Progenitor cell of endocrine pancreas (in vitro differentiated cells): ENCODE measurements at regions not wholly inside any gene's neighbourhood (a gene's known extent, or its start where the extent isn't known, plus 50 kb on each side); places are given as distances from the start of the nearest gene placed in this dataset.

Source experiments
- DNase-seq: peaks from one replicate; pipeline ENCODE4 v3.0.0; 2021; ENCODE audit warnings: low spot score; ENCODE audit not compliant: unreplicated experiment
- H3K27ac Mint-ChIP-seq: 2 replicates; pipeline ENCODE4 v1.8.0; 2021; ENCODE audit warnings: mild to moderate bottlenecking, moderate library complexity, mixed read lengths
- H3K27me3 Mint-ChIP-seq: 2 replicates; pipeline ENCODE4 v1.8.0; 2021; ENCODE audit warnings: mixed read lengths
- H3K36me3 Mint-ChIP-seq: 2 replicates; pipeline ENCODE4 v1.8.0; 2022; ENCODE audit warnings: mixed read lengths; ENCODE audit not compliant: insufficient read depth
- H3K4me1 Mint-ChIP-seq: 2 replicates; pipeline ENCODE4 v1.8.0; 2021; ENCODE audit warnings: low read depth, mixed read lengths
- H3K4me3 Mint-ChIP-seq: 2 replicates; pipeline ENCODE4 v1.8.0; 2021; ENCODE audit warnings: low read depth, mild to moderate bottlenecking, moderate library complexity, mixed read lengths
- H3K9me3 Mint-ChIP-seq: 2 replicates; pipeline ENCODE4 v1.8.0; 2021; ENCODE audit warnings: low read depth, mixed read lengths
- TF ChIP-seq, protein P1 (sequence below): fragments of 200-600 bp; sonication (generic); IDR thresholded peaks from one replicate; pipeline ENCODE4 v1.5.0; 2021; ENCODE audit warnings: antibody characterized with exemption, mild to moderate bottlenecking; ENCODE audit not compliant: unreplicated experiment

GRCh38 chr12:92089559-92089958 is 56.1 kb downstream of the BTG1 start:
- no peaks in the 10 kb centered on the region for H3K27me3 Mint-ChIP-seq
- H3K36me3 Mint-ChIP-seq, result no peaks in the 10 kb centered on the region
- no peak for DNase-seq
- no peak overlapping the region for H3K27ac Mint-ChIP-seq
- TF ChIP-seq, protein P1, sequence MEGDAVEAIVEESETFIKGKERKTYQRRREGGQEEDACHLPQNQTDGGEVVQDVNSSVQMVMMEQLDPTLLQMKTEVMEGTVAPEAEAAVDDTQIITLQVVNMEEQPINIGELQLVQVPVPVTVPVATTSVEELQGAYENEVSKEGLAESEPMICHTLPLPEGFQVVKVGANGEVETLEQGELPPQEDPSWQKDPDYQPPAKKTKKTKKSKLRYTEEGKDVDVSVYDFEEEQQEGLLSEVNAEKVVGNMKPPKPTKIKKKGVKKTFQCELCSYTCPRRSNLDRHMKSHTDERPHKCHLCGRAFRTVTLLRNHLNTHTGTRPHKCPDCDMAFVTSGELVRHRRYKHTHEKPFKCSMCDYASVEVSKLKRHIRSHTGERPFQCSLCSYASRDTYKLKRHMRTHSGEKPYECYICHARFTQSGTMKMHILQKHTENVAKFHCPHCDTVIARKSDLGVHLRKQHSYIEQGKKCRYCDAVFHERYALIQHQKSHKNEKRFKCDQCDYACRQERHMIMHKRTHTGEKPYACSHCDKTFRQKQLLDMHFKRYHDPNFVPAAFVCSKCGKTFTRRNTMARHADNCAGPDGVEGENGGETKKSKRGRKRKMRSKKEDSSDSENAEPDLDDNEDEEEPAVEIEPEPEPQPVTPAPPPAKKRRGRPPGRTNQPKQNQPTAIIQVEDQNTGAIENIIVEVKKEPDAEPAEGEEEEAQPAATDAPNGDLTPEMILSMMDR, result no peak
- H3K9me3 Mint-ChIP-seq, result no peaks in the 10 kb centered on the region
- peaks cover 32% of the 10 kb centered on the region for H3K4me1 Mint-ChIP-seq
- H3K4me3 Mint-ChIP-seq, result no peak overlapping the region

- Mint-ChIP-seq H3K36me3 (no peaks in the 10 kb centered on the region), H3K27ac (no peak overlapping the region), H3K9me3 (no peaks in the 10 kb centered on the region), H3K27me3 (no peaks in the 10 kb centered on the region), H3K4me1 (peaks cover 32% of the 10 kb centered on the region), H3K4me3 (no peak overlapping the region)
- no peak for DNase-seq
- TF ChIP-seq, protein P1, result no peak
These were observed 56.8 kb downstream of the BTG1 start for GRCh38 chr12:92088805-92089204.

- H3K27ac Mint-ChIP-seq, result peak overlapping the region; percentile 87
- no peak for DNase-seq
These were observed 60.0 kb downstream of the BTG1 start for GRCh38 chr12:92085736-92086040.

DNA sequence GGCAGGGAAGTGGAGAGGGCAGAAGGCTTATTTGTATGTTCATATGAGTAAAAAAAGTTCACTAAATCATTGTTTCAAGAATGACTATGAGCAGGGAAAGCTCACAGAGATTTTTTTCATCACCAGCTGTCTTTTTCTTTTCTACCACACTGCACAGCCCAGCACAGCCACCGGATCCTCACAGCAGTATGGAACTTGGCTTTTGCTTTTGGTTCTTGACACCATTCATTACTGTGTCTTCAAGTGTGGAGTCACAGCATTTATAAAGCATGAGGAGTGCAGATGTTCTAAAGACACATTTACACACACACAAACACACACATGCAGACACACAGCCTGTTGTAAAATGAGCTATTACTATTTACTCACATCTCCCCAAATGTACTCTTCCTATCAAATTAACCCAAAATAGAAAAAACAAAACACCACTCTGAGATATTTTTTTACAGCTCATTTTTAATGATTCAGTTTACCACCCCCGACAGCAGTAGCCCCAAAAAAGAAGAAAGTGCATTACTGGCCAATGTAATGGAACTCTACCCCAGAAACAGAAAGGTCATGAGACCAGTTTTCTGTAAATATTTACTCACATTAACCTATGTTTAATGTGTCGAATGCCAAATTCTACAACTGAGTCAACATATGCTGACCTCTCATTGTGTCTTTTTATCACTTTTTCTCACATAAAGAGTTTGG is 60.5 kb downstream of the BTG1 start:
- Mint-ChIP-seq H3K4me1 (peaks cover 36% of the 10 kb centered on the region), H3K27me3 (no peaks in the 10 kb centered on the region), H3K4me3 (peak overlapping the region; percentile 56), H3K9me3 (no peaks in the 10 kb centered on the region), H3K36me3 (no peaks in the 10 kb centered on the region), H3K27ac (peak overlapping the region; percentile 87)
- TF ChIP-seq, protein P1, result no peak
- no peak for DNase-seq

More at GRCh38 chr12:92085736-92086040, 60.0 kb downstream of the BTG1 start:
- H3K36me3 Mint-ChIP-seq, result no peaks in the 10 kb centered on the region
- no peak overlapping the region for H3K4me3 Mint-ChIP-seq
- H3K27me3 Mint-ChIP-seq, result no peaks in the 10 kb centered on the region
- TF ChIP-seq, protein P1, result no peak
- peaks cover 35% of the 10 kb centered on the region for H3K4me1 Mint-ChIP-seq
- H3K9me3 Mint-ChIP-seq, result no peaks in the 10 kb centered on the region

GRCh38 chr12:92080911-92081285 is 64.7 kb downstream of the BTG1 start:
- Mint-ChIP-seq H3K36me3 (no peaks in the 10 kb centered on the region), H3K4me3 (no peak overlapping the region), H3K27ac (no peak overlapping the region), H3K4me1 (peaks cover 30% of the 10 kb centered on the region), H3K27me3 (no peaks in the 10 kb centered on the region), H3K9me3 (no peaks in the 10 kb centered on the region)
- TF ChIP-seq, protein P1, result no peak
- no peak for DNase-seq
